ENCODE measurements at regions not wholly inside any gene's neighbourhood (a gene's known extent, or its start where the extent isn't known, plus 50 kb on each side); places are given as distances from the start of the nearest gene placed in this dataset.

- Histone ChIP-seq H3K27ac (ENCODE audit: low read depth in 2 of 2, low read length in 1 of 2) (no peak overlapping the region), H3K4me3 (ENCODE audit: low read depth in 2 of 2, low read length in 1 of 2) (no peak overlapping the region), H3K27me3 (ENCODE audit: insufficient read depth) (no peaks in the 10 kb centered on the region), H3K4me1 (ENCODE audit: control insufficient read depth in 1 of 2, insufficient read depth in 2 of 2, low read depth in 1 of 2, low read length in 1 of 2) (no peaks in the 10 kb centered on the region; a peak in 1 of 4 replicates), H2AFZ (ENCODE audit: low read depth) (no peak overlapping the region), H3K36me3 (replicated peaks in 1 of 2; ENCODE audit: control insufficient read depth in 1 of 2, insufficient read depth in 2 of 2, low read length in 1 of 2) (no peaks in the 10 kb centered on the region), H3K9ac (no peak overlapping the region), H3F3A (replicated peaks; ENCODE audit: insufficient read depth) (no peaks in the 10 kb centered on the region), H3K9me3 (no peaks in the 10 kb centered on the region), H3K9me2 (no peaks in the 10 kb centered on the region), H4K20me1 (ENCODE audit: insufficient read depth) (no peaks in the 10 kb centered on the region), H3K4me2 (no peak overlapping the region), H3K79me2 (ENCODE audit: insufficient read depth) (no peaks in the 10 kb centered on the region)
- ChIA-PET POLR2A (no interaction called here), CTCF (interaction anchor here (1.7 kb wide), 1 partner anchor 9 kb away, joined by 6 read pairs; no protein-coding TSS in a partner anchor)
- DNase-seq: no peak
- TF ChIP-seq USF1 (IDR thresholded peaks at IDR 0.05; ENCODE audit: borderline replicate concordance, low read depth) (no peak), SMC3 (IDR thresholded peaks at IDR 0.05; ENCODE audit: low read depth, low read length) (no peak), SIN3A (IDR thresholded peaks at IDR 0.05; ENCODE audit: borderline replicate concordance, low read depth, low read length) (no peak), JUND (IDR thresholded peaks at IDR 0.05) (no peak), NRF1 (IDR thresholded peaks at IDR 0.05; ENCODE audit: low read depth, low read length) (no peak), NFIC (IDR thresholded peaks at IDR 0.05; ENCODE audit: borderline replicate concordance) (no peak), ELF1 (IDR thresholded peaks at IDR 0.05) (no peak), RXRA (IDR thresholded peaks at IDR 0.05; ENCODE audit: borderline replicate concordance, low read depth) (no peak), CHD2 (IDR thresholded peaks at IDR 0.05; ENCODE audit: low read length, partially characterized antibody) (no peak), USF2 (IDR thresholded peaks at IDR 0.05; ENCODE audit: borderline replicate concordance, low read depth, low read length) (no peak), EZH2phosphoT487 (IDR thresholded peaks at IDR 0.05; ENCODE audit: borderline replicate concordance, low read depth) (no peak), TCF12 (IDR thresholded peaks at IDR 0.05) (no peak), TEAD4 (IDR thresholded peaks at IDR 0.05; ENCODE audit: borderline replicate concordance, insufficient read depth) (no peak), REST (IDR thresholded peaks at IDR 0.05; ENCODE audit: low read depth, low read length) (no peak)
Measured at GRCh38 chr3:64961301-64961700, 273.5 kb upstream of the ADAMTS9 start.
